Renal pelvis (tissue), 1 donor: ENCODE measurements at regions not wholly inside any gene's neighbourhood (a gene's known extent, or its start where the extent isn't known, plus 50 kb on each side); places are given as distances from the start of the nearest gene placed in this dataset.
"Not testable (repeated sequence)": the region's sequence is repeated elsewhere in the genome, so short reads cannot be mapped to it uniquely, and the experiment has no call there.

Source experiments
- DNase-seq: peaks from one replicate; pipeline ENCODE4 v3.0.0-alpha.2; 2013

- no peak for DNase-seq
Observed at GRCh38 chrX:150238632-150239382, 124.3 kb upstream of the MAMLD1 start.

GRCh38 chrX:150239946-150240642 is 123.0 kb upstream of the MAMLD1 start:
- no peak for DNase-seq

GRCh38 chrX:150240643-150240970 is 122.5 kb upstream of the MAMLD1 start:
- no peak for DNase-seq

- DNase-seq = no peak
Observed at GRCh38 chrX:150253959-150254620, 109.0 kb upstream of the MAMLD1 start.

GRCh38 chrX:150254909-150255308 is 108.2 kb upstream of the MAMLD1 start:
- DNase-seq = no peak

- no peak for DNase-seq
Observed at GRCh38 chrX:150255441-150256296, 107.4 kb upstream of the MAMLD1 start.

- no peak for DNase-seq
Observed at GRCh38 chrX:150256297-150256650, 106.8 kb upstream of the MAMLD1 start.

GRCh38 chrX:150257353-150258175 is 105.6 kb upstream of the MAMLD1 start:
- DNase-seq = no peak

- no peak for DNase-seq
Observed at GRCh38 chrX:150258176-150258425, 105.0 kb upstream of the MAMLD1 start.

GRCh38 chrX:150258463-150259430 is 104.4 kb upstream of the MAMLD1 start:
- no peak for DNase-seq

- DNase-seq = no peak
Observed at GRCh38 chrX:150262456-150262855, 100.7 kb upstream of the MAMLD1 start.

GRCh38 chrX:150268839-150269355 is 94.2 kb upstream of the MAMLD1 start:
- DNase-seq = no peak

GRCh38 chrX:150269605-150270254 is 93.4 kb upstream of the MAMLD1 start:
- DNase-seq = peak; percentile 22

GRCh38 chrX:150270622-150271021 is 92.5 kb upstream of the MAMLD1 start:
- DNase-seq = no peak

- DNase-seq = not testable (repeated sequence)
Observed at GRCh38 chrX:150273575-150274294, 89.4 kb upstream of the MAMLD1 start.

- DNase-seq = no peak
Observed at GRCh38 chrX:150282953-150283352, 80.2 kb upstream of the MAMLD1 start.

GRCh38 chrX:150291014-150291413 is 72.1 kb upstream of the MAMLD1 start:
- DNase-seq = no peak

GRCh38 chrX:150293311-150294013 is 69.7 kb upstream of the MAMLD1 start:
- DNase-seq = no peak
